Activated naive CD4-positive, alpha-beta T cell treated with anti-CD3 and anti-CD28 coated beads, Interleukin-2, amount 10 ng/mL, durations not matched to agents 7 days and 5 days (primary cell): ENCODE measurements at regions not wholly inside any gene's neighbourhood (a gene's known extent, or its start where the extent isn't known, plus 50 kb on each side); places are given as distances from the start of the nearest gene placed in this dataset.

ENCODE experiments used
- CTCF ChIA-PET: fragments of 350-600 bp; sonication (Branson Sonifier 250); formaldehyde crosslinking; loops from one replicate; lab custom pipeline; 2021; ENCODE audit warnings: antibody characterized with exemption; lab: Charles Lee
- DNase-seq: peaks from one replicate; pipeline ENCODE4 v3.0.0-alpha.2; 2020
- H3K27ac Mint-ChIP-seq: one replicate; pipeline ENCODE4 v1.8.0; 2021; ENCODE audit warnings: mild to moderate bottlenecking, moderate library complexity, mixed read lengths
- H3K27me3 Mint-ChIP-seq: one replicate; pipeline ENCODE4 v1.8.0; 2021; ENCODE audit warnings: mild to moderate bottlenecking, mixed read lengths
- H3K36me3 Mint-ChIP-seq: one replicate; pipeline ENCODE4 v1.8.0; 2021; ENCODE audit warnings: mixed read lengths
- H3K4me1 Mint-ChIP-seq: one replicate; pipeline ENCODE4 v1.8.0; 2021; ENCODE audit warnings: mixed read lengths
- H3K4me3 Mint-ChIP-seq: one replicate; pipeline ENCODE4 v1.8.0; 2021; ENCODE audit warnings: mild to moderate bottlenecking, moderate library complexity, mixed read lengths
- H3K9me3 Mint-ChIP-seq: one replicate; pipeline ENCODE4 v1.8.0; 2021; ENCODE audit warnings: mixed read lengths

DNA sequence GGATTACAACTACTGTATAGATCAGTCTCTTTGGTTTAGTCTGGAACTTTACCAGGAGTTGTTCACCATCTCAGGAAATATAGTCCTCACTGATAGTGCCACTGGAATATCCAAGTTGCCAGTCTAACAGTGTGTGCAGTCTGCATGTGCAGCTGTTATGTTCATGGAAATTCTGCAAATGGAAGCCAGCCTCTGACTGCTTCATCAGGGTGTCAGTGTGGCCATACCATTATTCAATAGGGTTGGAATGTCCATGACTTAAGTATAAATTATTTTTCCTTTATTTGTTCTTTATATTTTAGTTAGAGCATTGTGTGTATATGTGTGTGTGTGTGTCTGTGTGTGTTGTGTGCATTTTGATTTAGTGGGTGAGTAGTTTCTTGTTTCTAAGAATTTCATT, 51.8 kb downstream of the C11orf96 start:
- Mint-ChIP-seq H3K27me3 (peaks cover 23% of the 10 kb centered on the region), H3K4me3 (no peak overlapping the region), H3K9me3 (no peaks in the 10 kb centered on the region), H3K36me3 (no peaks in the 10 kb centered on the region), H3K27ac (no peak overlapping the region), H3K4me1 (peaks cover 2% of the 10 kb centered on the region)
- no peak for DNase-seq
- CTCF ChIA-PET, result no interaction called here

DNA sequence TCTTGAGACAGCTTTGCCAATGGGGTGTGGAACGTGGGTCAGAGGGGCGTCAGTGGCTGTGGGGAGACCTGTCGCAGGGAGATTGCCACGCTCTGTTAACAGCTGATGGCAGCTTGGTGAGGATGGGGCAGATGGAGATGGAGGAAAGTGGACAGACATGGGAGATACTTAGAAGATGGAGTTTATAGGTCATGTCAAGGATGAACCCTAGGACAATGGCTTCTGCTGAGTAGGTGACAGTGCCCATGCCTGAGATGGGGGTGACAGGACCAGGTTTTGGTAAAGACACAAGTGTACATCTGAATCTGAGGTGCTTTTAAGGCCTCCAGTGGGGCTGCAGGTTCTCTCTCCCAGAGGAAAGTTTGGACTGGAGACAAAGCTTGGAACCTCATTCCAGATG, 51.5 kb upstream of the ACCSL start:
- no peaks in the 10 kb centered on the region for H3K9me3 Mint-ChIP-seq
- no peak overlapping the region for H3K4me3 Mint-ChIP-seq
- CTCF ChIA-PET, result no interaction called here
- DNase-seq, result no peak
- no peak overlapping the region for H3K27ac Mint-ChIP-seq
- peaks cover 2% of the 10 kb centered on the region for H3K4me1 Mint-ChIP-seq
- H3K27me3 Mint-ChIP-seq, result peaks cover 20% of the 10 kb centered on the region
- no peaks in the 10 kb centered on the region for H3K36me3 Mint-ChIP-seq

DNA sequence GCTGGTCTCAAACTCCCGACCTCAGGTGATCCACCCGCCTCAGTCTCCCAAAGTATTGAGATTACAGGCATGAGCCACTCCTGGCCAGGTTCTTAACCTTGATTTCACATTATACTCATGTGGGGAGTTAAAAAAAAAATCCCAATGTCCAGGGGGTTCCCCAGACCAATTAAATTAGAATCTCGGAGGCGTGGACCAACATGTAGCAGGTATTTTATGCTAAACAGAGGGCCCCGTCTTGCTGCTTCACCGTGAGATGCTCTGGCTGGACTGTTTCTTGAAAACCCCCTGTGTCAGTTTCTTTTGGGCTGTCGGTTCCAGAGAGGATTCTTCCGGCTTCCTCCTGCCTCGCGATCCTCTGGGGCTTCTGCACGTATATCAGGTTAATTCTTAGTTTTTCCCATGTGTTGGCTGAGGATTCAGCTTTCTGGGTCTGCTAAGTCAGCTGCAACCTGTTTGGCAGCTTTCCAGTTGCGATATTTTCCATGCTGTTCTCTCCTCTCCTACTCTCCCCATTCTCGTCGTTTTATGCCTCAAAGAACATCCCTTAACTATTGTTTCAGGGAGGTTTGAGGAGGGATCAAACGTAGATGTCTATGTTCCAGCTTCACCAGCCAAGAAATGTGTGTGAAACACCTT, 50.6 kb upstream of the ACCSL start:
- CTCF ChIA-PET, result interaction anchor here (1.0 kb wide), 1 partner anchor 9 kb away, joined by 3 read pairs; no protein-coding TSS in a partner anchor
- peaks cover 20% of the 10 kb centered on the region for H3K27me3 Mint-ChIP-seq
- H3K36me3 Mint-ChIP-seq, result no peaks in the 10 kb centered on the region
- H3K27ac Mint-ChIP-seq, result no peak overlapping the region
- peaks cover 2% of the 10 kb centered on the region for H3K4me1 Mint-ChIP-seq
- no peak for DNase-seq
- no peaks in the 10 kb centered on the region for H3K9me3 Mint-ChIP-seq
- no peak overlapping the region for H3K4me3 Mint-ChIP-seq
